ENCODE measurements at regions not wholly inside any gene's neighbourhood (a gene's known extent, or its start where the extent isn't known, plus 50 kb on each side); places are given as distances from the start of the nearest gene placed in this dataset.

- Histone ChIP-seq H3K4me3 (replicated peaks in 1 of 3; ENCODE audit: insufficient read depth in 1 of 3, low read depth in 1 of 3, low read length in 3 of 3) (no peak overlapping the region), H3K79me2 (ENCODE audit: control insufficient read depth, insufficient read depth, low read length) (no peaks in the 10 kb centered on the region), H3K9me1 (replicated peaks; ENCODE audit: control insufficient read depth, extremely low read depth, insufficient read depth, low read length) (no peaks in the 10 kb centered on the region), H3K36me3 (ENCODE audit: control insufficient read depth in 2 of 2, extremely low read depth in 1 of 2, insufficient read depth in 2 of 2, low read length in 2 of 2) (no peaks in the 10 kb centered on the region), H3K27ac (ENCODE audit: insufficient read depth, low read depth, low read length) (no peak overlapping the region), H3K4me2 (ENCODE audit: insufficient read depth, low read length) (no peak overlapping the region), H3K4me1 (ENCODE audit: control insufficient read depth, extremely low read depth, insufficient read depth, low read length) (no peaks in the 10 kb centered on the region), H3K9ac (replicated peaks; ENCODE audit: extremely low read depth, insufficient read depth, low read length) (no peak overlapping the region), H4K20me1 (replicated peaks; ENCODE audit: control insufficient read depth, extremely low read depth, insufficient read depth, low read length) (no peaks in the 10 kb centered on the region), H2AFZ (ENCODE audit: low read depth, low read length) (no peak overlapping the region), H3K27me3 (ENCODE audit: control insufficient read depth in 2 of 2, insufficient read depth in 2 of 2, low read length in 2 of 2) (no peaks in the 10 kb centered on the region), H3K9me3 (replicated peaks; ENCODE audit: control insufficient read depth, insufficient read depth, low read length) (no peaks in the 10 kb centered on the region)
- dilution Hi-C loops (cut with MboI; ENCODE audit: extremely low pct_ligation_motif_present, low sequenced_read_pairs) (no loop called here), intact Hi-C loops (cut with micrococcal nuclease) (no loop called here)
- CTCF ChIA-PET = no interaction called here
- POLR2A ChIA-PET = no interaction called here
- no peak for FAIRE-seq
- TF ChIP-seq POLR2AphosphoS5 (IDR thresholded peaks at IDR 0.05; ENCODE audit: insufficient read depth, low read depth, low read length) = no peak
- TF ChIP-seq CTCF (IDR thresholded peaks at IDR 0.05; ENCODE audit: extremely low read depth in 1 of 2, insufficient read depth in 1 of 2, low read depth in 1 of 2, low read length in 2 of 2) = no peak
- TF ChIP-seq POLR2A (IDR thresholded peaks at IDR 0.05; ENCODE audit: low read depth, low read length) = no peak
- TF ChIP-seq MYC (IDR thresholded peaks at IDR 0.05; ENCODE audit: low read depth, low read length) = no peak
- no peak for TF ChIP-seq FOS (IDR thresholded peaks at IDR 0.05; ENCODE audit: borderline replicate concordance, insufficient read depth, low read length)
- TF ChIP-seq, protein P1, sequence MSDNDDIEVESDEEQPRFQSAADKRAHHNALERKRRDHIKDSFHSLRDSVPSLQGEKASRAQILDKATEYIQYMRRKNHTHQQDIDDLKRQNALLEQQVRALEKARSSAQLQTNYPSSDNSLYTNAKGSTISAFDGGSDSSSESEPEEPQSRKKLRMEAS (IDR thresholded peaks at IDR 0.05; ENCODE audit: insufficient read depth, insufficient read length) = no peak
- TF ChIP-seq EZH2 (IDR thresholded peaks at IDR 0.05; ENCODE audit: borderline replicate concordance, low read depth, low read length, severe bottlenecking) = no peak
- no peak for TF ChIP-seq JUN (IDR thresholded peaks at IDR 0.05; ENCODE audit: borderline replicate concordance, insufficient read depth, insufficient read length, low read depth)
- no peak for TF ChIP-seq GATA2 (IDR thresholded peaks at IDR 0.05; ENCODE audit: insufficient read depth, insufficient read length, low read depth, low read length)
- DNase-seq (ENCODE audit: low read depth, low spot score) = no peak
- no TSS peak for BruUV-seq (replicated peaks)
Observed at GRCh38 chr2:164006704-164007103, 270.9 kb upstream of the FIGN start.

All from endothelial cell of umbilical vein (primary cell).